ENCODE measurements at regions not wholly inside any gene's neighbourhood (a gene's known extent, or its start where the extent isn't known, plus 50 kb on each side); places are given as distances from the start of the nearest gene placed in this dataset.

GRCh38 chr5:52702877-52703276 is 84.8 kb upstream of the ITGA1 start:
- Histone ChIP-seq H2AFZ (peak overlapping the region; percentile 18), H3K9ac (no peak overlapping the region), H3K27ac (no peak overlapping the region), H3K4me3 (ENCODE audit: low read depth, low read length) (no peak overlapping the region), H3K79me2 (no peaks in the 10 kb centered on the region), H3K36me3 (ENCODE audit: control insufficient read depth, insufficient read depth, low read length) (no peaks in the 10 kb centered on the region), H3K4me1 (peaks cover 37% of the 10 kb centered on the region), H3K4me2 (ENCODE audit: low read length) (no peak overlapping the region), H3K9me3 (ENCODE audit: control insufficient read depth, low read length) (no peaks in the 10 kb centered on the region), H3K27me3 (ENCODE audit: control insufficient read depth, insufficient read depth, low read length) (no peaks in the 10 kb centered on the region)
- TF ChIP-seq, protein P1, sequence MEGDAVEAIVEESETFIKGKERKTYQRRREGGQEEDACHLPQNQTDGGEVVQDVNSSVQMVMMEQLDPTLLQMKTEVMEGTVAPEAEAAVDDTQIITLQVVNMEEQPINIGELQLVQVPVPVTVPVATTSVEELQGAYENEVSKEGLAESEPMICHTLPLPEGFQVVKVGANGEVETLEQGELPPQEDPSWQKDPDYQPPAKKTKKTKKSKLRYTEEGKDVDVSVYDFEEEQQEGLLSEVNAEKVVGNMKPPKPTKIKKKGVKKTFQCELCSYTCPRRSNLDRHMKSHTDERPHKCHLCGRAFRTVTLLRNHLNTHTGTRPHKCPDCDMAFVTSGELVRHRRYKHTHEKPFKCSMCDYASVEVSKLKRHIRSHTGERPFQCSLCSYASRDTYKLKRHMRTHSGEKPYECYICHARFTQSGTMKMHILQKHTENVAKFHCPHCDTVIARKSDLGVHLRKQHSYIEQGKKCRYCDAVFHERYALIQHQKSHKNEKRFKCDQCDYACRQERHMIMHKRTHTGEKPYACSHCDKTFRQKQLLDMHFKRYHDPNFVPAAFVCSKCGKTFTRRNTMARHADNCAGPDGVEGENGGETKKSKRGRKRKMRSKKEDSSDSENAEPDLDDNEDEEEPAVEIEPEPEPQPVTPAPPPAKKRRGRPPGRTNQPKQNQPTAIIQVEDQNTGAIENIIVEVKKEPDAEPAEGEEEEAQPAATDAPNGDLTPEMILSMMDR (IDR thresholded peaks at IDR 0.05): no peak

DNA sequence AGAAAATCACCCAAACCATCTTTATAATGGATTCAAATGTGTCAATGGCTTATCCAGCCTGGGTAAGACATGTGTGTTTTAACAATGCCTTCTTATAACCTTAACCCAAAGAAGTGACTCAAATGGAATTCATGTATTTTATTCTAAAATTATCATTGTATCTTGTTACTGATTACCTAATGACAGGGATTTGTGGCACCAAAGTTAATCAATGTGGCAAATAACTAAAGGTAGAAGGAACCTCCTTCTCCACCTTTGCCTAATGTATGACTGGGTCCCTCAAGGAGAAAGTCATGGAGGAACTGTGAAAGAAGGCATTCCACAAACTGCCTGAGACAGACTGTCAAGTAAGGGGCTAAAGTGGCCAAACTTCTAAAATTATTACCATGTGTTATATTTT is 84.4 kb upstream of the ITGA1 start:
- Histone ChIP-seq H3K27ac (no peak overlapping the region), H3K4me2 (ENCODE audit: low read length) (no peak overlapping the region), H3K9me3 (ENCODE audit: control insufficient read depth, low read length) (no peaks in the 10 kb centered on the region), H3K79me2 (no peaks in the 10 kb centered on the region), H3K27me3 (ENCODE audit: control insufficient read depth, insufficient read depth, low read length) (no peaks in the 10 kb centered on the region), H3K9ac (no peak overlapping the region), H3K4me3 (ENCODE audit: low read depth, low read length) (no peak overlapping the region), H3K4me1 (peaks cover 41% of the 10 kb centered on the region), H3K36me3 (ENCODE audit: control insufficient read depth, insufficient read depth, low read length) (no peaks in the 10 kb centered on the region), H2AFZ (peak overlapping the region; percentile 18)
- TF ChIP-seq, protein P1 (IDR thresholded peaks at IDR 0.05): no peak

- H3K79me2 ChIP-seq: no peaks in the 10 kb centered on the region
- peak overlapping the region; percentile 41 for H2AFZ ChIP-seq
- H3K4me2 ChIP-seq (ENCODE audit: low read length): no peak overlapping the region
- no peak overlapping the region for H3K4me3 ChIP-seq (ENCODE audit: low read depth, low read length)
- no peak overlapping the region for H3K9ac ChIP-seq
- H3K36me3 ChIP-seq (ENCODE audit: control insufficient read depth, insufficient read depth, low read length): no peaks in the 10 kb centered on the region
- H3K27me3 ChIP-seq (ENCODE audit: control insufficient read depth, insufficient read depth, low read length): no peaks in the 10 kb centered on the region
- H3K9me3 ChIP-seq (ENCODE audit: control insufficient read depth, low read length): no peaks in the 10 kb centered on the region
- peak overlapping the region; percentile 98 for H3K27ac ChIP-seq
- peaks cover 65% of the 10 kb centered on the region for H3K4me1 ChIP-seq
- TF ChIP-seq, protein P1 (IDR thresholded peaks at IDR 0.05): no peak
These were observed 82.0 kb upstream of the ITGA1 start for GRCh38 chr5:52705720-52706119.

GRCh38 chr5:52706775-52707174 is 80.9 kb upstream of the ITGA1 start:
- no peaks in the 10 kb centered on the region for H3K27me3 ChIP-seq (ENCODE audit: control insufficient read depth, insufficient read depth, low read length)
- TF ChIP-seq, protein P1 (IDR thresholded peaks at IDR 0.05): no peak
- H3K4me1 ChIP-seq: peaks cover 71% of the 10 kb centered on the region
- no peaks in the 10 kb centered on the region for H3K36me3 ChIP-seq (ENCODE audit: control insufficient read depth, insufficient read depth, low read length)
- no peak overlapping the region for H3K4me3 ChIP-seq (ENCODE audit: low read depth, low read length)
- H3K9me3 ChIP-seq (ENCODE audit: control insufficient read depth, low read length): no peaks in the 10 kb centered on the region
- H2AFZ ChIP-seq: peak overlapping the region; percentile 79
- no peak overlapping the region for H3K9ac ChIP-seq
- no peaks in the 10 kb centered on the region for H3K79me2 ChIP-seq
- no peak overlapping the region for H3K4me2 ChIP-seq (ENCODE audit: low read length)
- peak overlapping the region; percentile 98 for H3K27ac ChIP-seq

GRCh38 chr5:52707616-52708015 is 80.1 kb upstream of the ITGA1 start:
- peak overlapping the region; percentile 98 for H3K27ac ChIP-seq
- peak overlapping the region; percentile 79 for H2AFZ ChIP-seq
- TF ChIP-seq, protein P1 (IDR thresholded peaks at IDR 0.05): no peak

More at GRCh38 chr5:52707616-52708015, 80.1 kb upstream of the ITGA1 start:
- Histone ChIP-seq H3K9me3 (ENCODE audit: control insufficient read depth, low read length) (no peaks in the 10 kb centered on the region), H3K36me3 (ENCODE audit: control insufficient read depth, insufficient read depth, low read length) (no peaks in the 10 kb centered on the region), H3K9ac (no peak overlapping the region), H3K4me1 (peaks cover 71% of the 10 kb centered on the region), H3K4me3 (ENCODE audit: low read depth, low read length) (no peak overlapping the region), H3K27me3 (ENCODE audit: control insufficient read depth, insufficient read depth, low read length) (no peaks in the 10 kb centered on the region), H3K79me2 (no peaks in the 10 kb centered on the region), H3K4me2 (ENCODE audit: low read length) (peak overlapping the region; percentile 18)
